HepG2 (cell line): ENCODE measurements at regions not wholly inside any gene's neighbourhood (a gene's known extent, or its start where the extent isn't known, plus 50 kb on each side); places are given as distances from the start of the nearest gene placed in this dataset.

Source experiments
- ATAC-seq: fragments of 200-7000 bp; cut with Tn5 transposase; 3 replicates; pipeline ENCODE4 v1.9.1; 2020; ENCODE audit warnings: mild to moderate bottlenecking, moderate library complexity
- BruUV-seq: library from RNA; stranded (reverse); fragments of 400-500 nt; replicated peaks from 2 replicates; lab custom pipeline; 2021; lab: Mats Ljungman, UMichigan
- CTCF ChIA-PET: fragments of 300-600 bp; formaldehyde crosslinking; extraction: SDS; loops from one replicate; lab custom pipeline; 2021; ENCODE audit warnings: low total read pairs, inconsistent platforms, low intra/inter-chr PET ratio; lab: Yijun Ruan, JAX
- POLR2A ChIA-PET: fragments of 350-600 bp; sonication (Branson Sonifier 250); formaldehyde crosslinking; loops from one replicate; lab custom pipeline; 2020; ENCODE audit warnings: antibody characterized with exemption, inconsistent platforms; lab: Yijun Ruan, JAX
- DNase-seq: peaks from one replicate; pipeline ENCODE4 v3.0.0-alpha.2; 2015; ENCODE audit warnings: low spot score
- FAIRE-seq: peaks from 3 replicates; lab custom pipeline; 2011; peaks lifted over from hg19 to GRCh38; lab: Jason Lieb, UNC
- H2AFZ ChIP-seq: one replicate; pipeline ENCODE4 v1.6.1; 2011; ENCODE audit warnings: low read length, inconsistent platforms
- H3K27ac ChIP-seq: fragments of 300-600 bp; 3 replicates; pipeline ENCODE4 v1.8.0; 2011; ENCODE audit warnings: mixed run types, mild to moderate bottlenecking, mixed read lengths, low read length, inconsistent platforms; ENCODE audit not compliant: insufficient read depth; ENCODE audit errors: extremely low read length
- H3K27me3 ChIP-seq, 2 experiments: fragments of 200-600 bp in 1 of 2; 2 replicates in 1 of 2; 3 replicates in 1 of 2; pipeline versions ENCODE4 v1.6.0 to v1.8.0; 2011; ENCODE audit warnings: low read length in 2 of 2, mild to moderate bottlenecking in 2 of 2, moderate library complexity in 2 of 2, inconsistent platforms in 1 of 2; ENCODE audit not compliant: insufficient read depth in 2 of 2, control insufficient read depth in 1 of 2
- H3K36me3 ChIP-seq, 2 experiments: fragments of 200-600 bp in 1 of 2; replicated peaks in 1 of 2; 2 replicates in 1 of 2; 3 replicates in 1 of 2; pipeline versions ENCODE4 v1.5.1 to v1.8.0; 2011; ENCODE audit warnings: low read length in 2 of 2, inconsistent platforms in 1 of 2; ENCODE audit not compliant: insufficient read depth in 2 of 2, control insufficient read depth in 1 of 2
- H3K4me1 ChIP-seq: 2 replicates; pipeline ENCODE4 v1.5.1; 2012; ENCODE audit warnings: low read length, inconsistent platforms; ENCODE audit not compliant: insufficient read depth
- H3K4me2 ChIP-seq: 2 replicates; pipeline ENCODE4 v1.6.0; 2011; ENCODE audit warnings: low read depth, low read length, inconsistent platforms
- H3K4me3 ChIP-seq, 3 experiments: fragments of 200-600 bp in 1 of 3; sonication (generic), shearing (Covaris generic) in 1 of 3; replicated peaks in 1 of 3; 2 replicates each; pipeline ENCODE4 v1.5.1; 2011 to 2016; ENCODE audit warnings: low read length in 3 of 3, inconsistent platforms in 2 of 3, low read depth in 2 of 3, mild to moderate bottlenecking in 2 of 3, control low read depth in 1 of 3, mixed read lengths in 1 of 3; ENCODE audit not compliant: insufficient read depth in 1 of 3
- H3K79me2 ChIP-seq: one replicate; pipeline ENCODE4 v1.6.1; 2011; ENCODE audit warnings: low read length, inconsistent platforms; ENCODE audit not compliant: insufficient read depth
- H3K9ac ChIP-seq: 2 replicates; pipeline ENCODE4 v1.6.0; 2011; ENCODE audit warnings: mild to moderate bottlenecking, low read depth, low read length, inconsistent platforms; ENCODE audit not compliant: insufficient read depth
- H3K9me3 ChIP-seq: 2 replicates; pipeline ENCODE4 v1.5.1; 2012; ENCODE audit warnings: mild to moderate bottlenecking, low read length
- H4K20me1 ChIP-seq: 2 replicates; pipeline ENCODE4 v1.6.0; 2011; ENCODE audit warnings: inconsistent platforms, mild to moderate bottlenecking, low read length, moderate library complexity; ENCODE audit not compliant: insufficient read depth
- ETV5 ChIP-seq: IDR thresholded peaks from 2 replicates; pipeline ENCODE4 v1.6.1; 2018; ENCODE audit warnings: missing biosample characterization, missing genetic modification reagents, inconsistent platforms, borderline replicate concordance
- FOXK1 ChIP-seq: sonication (generic); formaldehyde crosslinking; IDR thresholded peaks from 2 replicates; pipeline ENCODE4 v1.4.0; 2020; ENCODE audit warnings: low read depth, missing genetic modification reagents, borderline replicate concordance
- MAFG ChIP-seq: sonication (generic); formaldehyde crosslinking; IDR thresholded peaks from 2 replicates; pipeline ENCODE4 v1.5.1; 2020; ENCODE audit warnings: mild to moderate bottlenecking, missing genetic modification reagents
- POLR2G ChIP-seq: fragments of 200-400 bp; formaldehyde crosslinking; IDR thresholded peaks from 2 replicates; pipeline ENCODE4 v1.6.1; 2018; ENCODE audit warnings: mild to moderate bottlenecking, low read depth, low read length, moderate library complexity
- SIX1 ChIP-seq: sonication (generic); formaldehyde crosslinking; IDR thresholded peaks from 2 replicates; pipeline ENCODE4 v1.4.0; 2020; ENCODE audit warnings: missing genetic modification reagents, borderline replicate concordance
- SRSF4 ChIP-seq: fragments of 200-400 bp; formaldehyde crosslinking; IDR thresholded peaks from one replicate; pipeline ENCODE4 v1.6.1; 2018; ENCODE audit warnings: mild to moderate bottlenecking, low read depth, low read length, moderate library complexity; ENCODE audit not compliant: poor library complexity, severe bottlenecking
- ZNF335 ChIP-seq: sonication (generic); formaldehyde crosslinking; IDR thresholded peaks from 2 replicates; pipeline ENCODE4 v1.4.0; 2020; ENCODE audit warnings: missing genetic modification reagents
- ZNF484 ChIP-seq: sonication (generic); formaldehyde crosslinking; IDR thresholded peaks from 2 replicates; pipeline ENCODE4 v1.5.1; 2020; ENCODE audit warnings: mild to moderate bottlenecking, low read depth, missing genetic modification reagents, borderline replicate concordance
- ZNF510 ChIP-seq: sonication (generic); formaldehyde crosslinking; IDR thresholded peaks from 2 replicates; pipeline ENCODE4 v1.4.0; 2020; ENCODE audit warnings: low read depth, mild to moderate bottlenecking, missing genetic modification reagents
- ZNF546 ChIP-seq: sonication (generic); formaldehyde crosslinking; conservative IDR thresholded peaks from 2 replicates; pipeline ENCODE4 v1.8.1; 2023; ENCODE audit warnings: mild to moderate bottlenecking, missing genetic modification reagents
- ZNF761 ChIP-seq: sonication (generic); formaldehyde crosslinking; conservative IDR thresholded peaks from 2 replicates; pipeline ENCODE4 v1.4.0; 2020; ENCODE audit warnings: mild to moderate bottlenecking, missing genetic modification reagents
- ZNF879 ChIP-seq: sonication (generic); formaldehyde crosslinking; IDR thresholded peaks from 2 replicates; pipeline ENCODE4 v1.8.1; 2023; ENCODE audit warnings: missing genetic modification reagents
- WGBS: methylation state at CpG from one replicate; pipeline ENCODE4 v1.1.6; 2017; ENCODE audit warnings: low lambda C conversion rate; 5-methylcytosine and 5-hydroxymethylcytosine counted together
- in situ Hi-C: cut with HindIII; loops from 2 replicates; pipeline ENCODE4 v1.10.0; 2017; ENCODE audit warnings: low pct_unique_long_range_greater_than_20kb; ENCODE audit not compliant: extremely low pct_ligation_motif_present
- intact Hi-C: fragments of 100-400 bp; cut with micrococcal nuclease; formaldehyde crosslinking; loops from one replicate; pipeline ENCODE4 v1.10.0; 2022; ENCODE audit not compliant: unreplicated experiment
- TF ChIP-seq, protein P1 (sequence below): sonication (generic); formaldehyde crosslinking; IDR thresholded peaks from 2 replicates; pipeline ENCODE4 v1.5.0; 2020; ENCODE audit warnings: mild to moderate bottlenecking, missing genetic modification reagents

- no peak for TF ChIP-seq ZNF879 (CRISPR knock-in tag)
- no peak for TF ChIP-seq MAFG (CRISPR knock-in tag)
- no peak for TF ChIP-seq ZNF510
- TF ChIP-seq ETV5 (CRISPR knock-in tag), result no peak
Measured at GRCh38 chr3:196140224-196140623, 58.3 kb upstream of the TFRC start (continued).

DNA sequence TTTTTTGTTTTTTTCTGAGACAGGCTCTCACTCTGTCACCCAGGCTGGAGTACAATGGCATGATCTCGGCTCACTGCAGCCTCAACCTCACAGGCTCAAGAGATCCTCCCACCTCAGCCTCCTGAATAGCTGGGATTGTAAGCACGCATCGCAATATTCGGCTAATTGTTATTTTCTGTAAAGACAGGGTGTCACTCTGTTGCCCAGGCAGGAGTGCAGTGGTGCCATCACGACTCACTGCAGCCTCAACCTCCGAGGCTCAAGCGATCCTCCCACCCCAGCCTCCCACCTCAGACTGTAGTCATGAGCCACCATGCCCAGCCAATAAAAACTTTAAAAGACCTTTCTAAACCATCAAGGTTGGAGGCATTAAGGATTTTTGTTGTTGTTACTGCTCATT lies 57.4 kb upstream of the TFRC start:
- ATAC-seq, result no peak
- DNase-seq, result no peak
- TF ChIP-seq SRSF4, result no peak
- TF ChIP-seq, protein P1, sequence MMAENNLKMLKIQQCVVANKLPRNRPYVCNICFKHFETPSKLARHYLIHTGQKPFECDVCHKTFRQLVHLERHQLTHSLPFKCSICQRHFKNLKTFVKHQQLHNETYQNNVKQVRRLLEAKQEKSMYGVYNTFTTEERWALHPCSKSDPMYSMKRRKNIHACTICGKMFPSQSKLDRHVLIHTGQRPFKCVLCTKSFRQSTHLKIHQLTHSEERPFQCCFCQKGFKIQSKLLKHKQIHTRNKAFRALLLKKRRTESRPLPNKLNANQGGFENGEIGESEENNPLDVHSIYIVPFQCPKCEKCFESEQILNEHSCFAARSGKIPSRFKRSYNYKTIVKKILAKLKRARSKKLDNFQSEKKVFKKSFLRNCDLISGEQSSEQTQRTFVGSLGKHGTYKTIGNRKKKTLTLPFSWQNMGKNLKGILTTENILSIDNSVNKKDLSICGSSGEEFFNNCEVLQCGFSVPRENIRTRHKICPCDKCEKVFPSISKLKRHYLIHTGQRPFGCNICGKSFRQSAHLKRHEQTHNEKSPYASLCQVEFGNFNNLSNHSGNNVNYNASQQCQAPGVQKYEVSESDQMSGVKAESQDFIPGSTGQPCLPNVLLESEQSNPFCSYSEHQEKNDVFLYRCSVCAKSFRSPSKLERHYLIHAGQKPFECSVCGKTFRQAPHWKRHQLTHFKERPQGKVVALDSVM (CRISPR knock-in tag), result 0 out of 2 replicates have a peak, but pooled peaks have one; percentile 24
- TF ChIP-seq FOXK1, result no peak
- no peak for TF ChIP-seq POLR2G
- TF ChIP-seq SIX1 (CRISPR knock-in tag), result no peak
- no peak for TF ChIP-seq ZNF484
- no peak for TF ChIP-seq ZNF546 (CRISPR knock-in tag)
- no peak for TF ChIP-seq ZNF335 (CRISPR knock-in tag)
- TF ChIP-seq ZNF761 (CRISPR knock-in tag), result no peak
- in situ Hi-C loops (no loop called here), intact Hi-C loops (no loop called here)
- Histone ChIP-seq H2AFZ (no peak overlapping the region), H3K27me3 (peaks cover 5 to 23% of the 10 kb centered on the region in 2 experiments; a peak in 3 of 5 replicates), H3K9me3 (no peaks in the 10 kb centered on the region), H3K27ac (no peak overlapping the region), H4K20me1 (no peaks in the 10 kb centered on the region), H3K36me3 (no peaks in the 10 kb centered on the region), H3K79me2 (no peaks in the 10 kb centered on the region), H3K4me1 (peaks cover 29% of the 10 kb centered on the region), H3K4me3 (no peak overlapping the region), H3K9ac (no peak overlapping the region), H3K4me2 (no peak overlapping the region)
- WGBS, result 58% methylated on average over 7 of the region's 7 CpGs
- CTCF ChIA-PET, result no interaction called here
- no peak for FAIRE-seq
- BruUV-seq, result no TSS peak
- POLR2A ChIA-PET, result no interaction called here
